ENCODE measurements at regions not wholly inside any gene's neighbourhood (a gene's known extent, or its start where the extent isn't known, plus 50 kb on each side); places are given as distances from the start of the nearest gene placed in this dataset.
A peak's percentile ranks its signal among the peaks of the same experiment; 100 is the strongest.

- no peak overlapping the region for H3K4me3 ChIP-seq
- H3K36me3 ChIP-seq (replicated peaks in 1 of 2), result no peaks in the 10 kb centered on the region
- no peaks in the 10 kb centered on the region for H3K27me3 ChIP-seq
- H3K4me1 ChIP-seq (replicated peaks in 1 of 2), result peaks cover 21 to 32% of the 10 kb centered on the region in 2 donors
- TF ChIP-seq POLR2A (IDR thresholded peaks at IDR 0.05) (no peak), CTCF (IDR thresholded peaks at IDR 0.05) (no peak)
- DNase-seq, result no peak
- WGBS, 4 donors, result 57 to 66% (median 59%) methylated on average over 6 of the region's 6 CpGs
- no peaks in the 10 kb centered on the region for H3K9me3 ChIP-seq (replicated peaks in 1 of 3)
- peak overlapping the region in 1 of 5 donors; percentile 61 for H3K27ac ChIP-seq
- intact Hi-C loops (cut with DNase I), result no loop called here
Measured at GRCh38 chr20:50412069-50412468, 98.1 kb upstream of the PTPN1 start.

DNA sequence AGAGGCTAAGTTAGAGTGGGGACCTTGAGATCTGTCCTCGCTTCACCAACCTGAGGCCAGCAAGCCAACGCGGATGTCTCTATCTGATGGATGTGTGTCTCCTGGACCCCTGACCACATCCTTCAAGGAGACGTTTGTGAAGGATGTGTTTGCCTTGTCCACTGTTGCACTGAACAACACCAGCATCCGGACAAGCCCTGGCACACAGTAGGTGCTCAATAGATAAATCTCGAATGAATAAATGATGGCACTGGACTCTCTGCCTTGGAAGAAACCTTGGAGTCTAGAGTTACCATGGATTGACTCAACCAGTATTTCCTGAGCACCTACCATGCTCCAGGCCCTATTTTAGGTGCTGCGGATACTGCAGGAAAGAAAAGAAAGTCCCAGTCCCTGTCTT, 97.7 kb upstream of the PTPN1 start:
- H3K4me1 ChIP-seq (replicated peaks in 1 of 2), result peaks cover 25 to 36% of the 10 kb centered on the region in 2 donors
- peak overlapping the region in 2 of 5 donors; percentile 61 to 99 for H3K27ac ChIP-seq
- WGBS, 4 donors, result 62 to 74% (median 70%) methylated on average over 7 of the region's 7 CpGs
- DNase-seq, result no peak
- intact Hi-C loops (cut with DNase I), result no loop called here
- H3K27me3 ChIP-seq, result no peaks in the 10 kb centered on the region
- no peaks in the 10 kb centered on the region for H3K9me3 ChIP-seq (replicated peaks in 1 of 3)
- TF ChIP-seq POLR2A (IDR thresholded peaks at IDR 0.05), result no peak
- TF ChIP-seq CTCF (IDR thresholded peaks at IDR 0.05), result no peak
- H3K4me3 ChIP-seq, result no peak overlapping the region
- no peaks in the 10 kb centered on the region for H3K36me3 ChIP-seq (replicated peaks in 1 of 2)

- TF ChIP-seq CTCF (IDR thresholded peaks at IDR 0.05) (no peak), POLR2A (IDR thresholded peaks at IDR 0.05) (no peak)
- WGBS, 4 donors, result 68 to 85% (median 82%) methylated on average over 6 of the region's 6 CpGs
- Histone ChIP-seq H3K4me3 (no peak overlapping the region), H3K27me3 (no peaks in the 10 kb centered on the region), H3K9me3 (replicated peaks in 1 of 3) (no peaks in the 10 kb centered on the region), H3K27ac (peak overlapping the region in 2 of 5 donors; percentile 65 to 99), H3K36me3 (replicated peaks in 1 of 2) (no peaks in the 10 kb centered on the region), H3K4me1 (replicated peaks in 1 of 2) (peaks cover 26 to 41% of the 10 kb centered on the region in 2 donors)
- intact Hi-C loops (cut with DNase I), result no loop called here
- DNase-seq, result no peak
Measured at GRCh38 chr20:50413088-50413500, 97.1 kb upstream of the PTPN1 start.

DNA sequence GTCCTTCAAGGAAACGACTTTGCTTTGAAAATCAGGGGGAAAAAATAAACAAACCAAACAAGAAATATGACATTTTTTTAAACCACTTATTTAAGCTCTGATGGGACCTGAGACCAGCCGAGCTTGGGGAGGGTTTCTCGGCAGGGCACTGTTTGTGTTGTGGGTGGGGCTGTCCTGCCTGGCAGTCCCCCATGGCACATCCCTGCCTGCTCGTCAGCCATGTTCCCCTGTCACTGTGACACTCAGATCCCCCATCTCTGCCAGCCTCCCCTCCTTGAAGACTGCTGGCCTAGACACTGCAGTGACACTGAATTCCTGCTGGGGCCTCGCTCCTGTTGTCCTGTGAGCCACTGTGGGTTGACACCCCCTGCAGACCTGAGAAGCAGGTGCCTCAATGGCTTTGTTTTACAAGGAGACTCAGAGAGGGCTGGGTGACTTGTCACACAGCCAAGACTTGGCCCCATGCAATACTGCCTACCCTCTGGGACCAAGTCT, 95.1 kb upstream of the PTPN1 start:
- Histone ChIP-seq H3K27ac (peak overlapping the region; percentile 96 to 99 (median 98)), H3K36me3 (replicated peaks in 1 of 2) (no peaks in the 10 kb centered on the region), H3K4me1 (replicated peaks in 1 of 2) (peaks cover 26 to 41% of the 10 kb centered on the region in 2 donors), H3K4me3 (no peak overlapping the region), H3K27me3 (no peaks in the 10 kb centered on the region), H3K9me3 (replicated peaks in 1 of 3) (no peaks in the 10 kb centered on the region)
- TF ChIP-seq POLR2A (IDR thresholded peaks at IDR 0.05), result no peak
- no peak for TF ChIP-seq CTCF (IDR thresholded peaks at IDR 0.05)
- 22 to 46% (median 35%) methylated on average over 4 to 5 of the region's 5 CpGs for WGBS, 4 donors
- intact Hi-C loops (cut with DNase I), result no loop called here
- no peak for DNase-seq

All from adrenal gland (tissue), 9 donors.